Heart right ventricle (tissue), 16 donors: ENCODE measurements at regions not wholly inside any gene's neighbourhood (a gene's known extent, or its start where the extent isn't known, plus 50 kb on each side); places are given as distances from the start of the nearest gene placed in this dataset.

Experiments used
- ATAC-seq, 8 donors: fragments of 200-7000 bp; cut with Tn5 transposase; one replicate each; pipeline ENCODE4 v1.9.1; 2020; ENCODE audit warnings: mild to moderate bottlenecking in 8 of 8, moderate library complexity in 8 of 8, moderate number of reproducible peaks in 1 of 8
- DNase-seq, 2 donors: peaks; one replicate each; pipeline ENCODE4 v3.0.0-alpha.2; 2020
- H3K27ac ChIP-seq, 10 donors: fragments of 200-600 bp; sonication (generic) in 2 of 10; one replicate each; pipeline versions ENCODE4 v1.5.0 to v1.8.0; 2020 to 2022; ENCODE audit warnings: mild to moderate bottlenecking in 3 of 10
- H3K27me3 ChIP-seq, 7 donors: fragments of 200-600 bp; one replicate each; pipeline ENCODE4 v1.8.0; 2021 to 2022; ENCODE audit warnings: mild to moderate bottlenecking in 2 of 7
- H3K36me3 ChIP-seq, 9 donors: fragments of 200-600 bp; sonication (generic) in 1 of 9; one replicate each; pipeline versions ENCODE4 v1.5.0 to v1.8.0; 2020 to 2022; ENCODE audit warnings: mild to moderate bottlenecking in 2 of 9
- H3K4me1 ChIP-seq, 9 donors: fragments of 200-600 bp; sonication (generic) in 1 of 9; one replicate each; pipeline versions ENCODE4 v1.5.0 to v1.8.0; 2020 to 2022; ENCODE audit warnings: mild to moderate bottlenecking in 4 of 9
- H3K4me3 ChIP-seq, 10 donors: fragments of 200-600 bp; sonication (generic) in 2 of 10; one replicate each; pipeline versions ENCODE4 v1.5.0 to v1.8.0; 2020 to 2022; ENCODE audit warnings: mild to moderate bottlenecking in 7 of 10, moderate library complexity in 2 of 10
- H3K9me3 ChIP-seq, 11 donors: fragments of 200-600 bp in 10 of 11; sonication (generic) in 2 of 11; one replicate each; pipeline versions ENCODE4 v1.5.0 to v1.8.0; 2013 to 2022; ENCODE audit warnings: mild to moderate bottlenecking in 2 of 11, control low read depth in 1 of 11, moderate library complexity in 1 of 11
- WGBS, 2 donors: extraction: QIAGEN DNeasy Blood & Tissue Kit; methylation state at CpG; one replicate each; pipeline ENCODE4 v1.1.7; 2013; ENCODE audit warnings: inconsistent platforms in 1 of 2; 5-methylcytosine and 5-hydroxymethylcytosine counted together
- intact Hi-C, 10 donors: fragments of 100-400 bp; cut with DNase I; formaldehyde crosslinking; loops; one replicate each; pipeline versions ENCODE4 v1.11.1 to v1.14.2; 2022
- TF ChIP-seq, protein P1 (sequence below), 9 donors: fragments of 200-600 bp; sonication (generic) in 2 of 9; IDR thresholded peaks; one replicate each; pipeline versions ENCODE4 v1.5.0 to v1.8.0; 2021 to 2022; ENCODE audit warnings: antibody characterized with exemption in 9 of 9, mild to moderate bottlenecking in 5 of 9, moderate library complexity in 1 of 9
- donor health status: Arrhythmogenic right ventricular cardiomyopathy.
- donor health status: ischemic (EF 13 %, LVEDD 7.1; RV severe dilation, severe dysfunction).
- donor health status: healthy with polysubstance abuse.
- donor health status: DM: no; HTN: yes; CAD: no.
- donor health status: DM: no; HTN: no; CAD: no.
- donor health status: ischemic (EF 25% LVEDD 6.9; RV normal size, moderate dysfunction).
- donor health status: ischemic (EF 25% LVEDD 5.7; RV mildly dilated, moderate dysfunction).
- donor health status: healthy.
- donor health status: DM: yes; HTN: yes; CAD: no.
- donor health status: Ischemic cardiomyopathy.
- donor health status: ischemic (EF 35%, LVEDD 5.7; RV mildly dilated, moderate dysfunction).
- donor health status: nonischemic (EF 11% LVEDD 7.7; RV severe dilation, severe dysfunction).
- donor health status: DM: yes; HTN: yes; CAD: no.
- donor health status: PGD.
- donor health status: ischemic (EF 29% LVEDD 5.4; RV normal size, mild dysfunction).
- donor health status: nonischemic (EF 23%, LVEDD 6.1; RV moderate dilation, normal function).

DNA sequence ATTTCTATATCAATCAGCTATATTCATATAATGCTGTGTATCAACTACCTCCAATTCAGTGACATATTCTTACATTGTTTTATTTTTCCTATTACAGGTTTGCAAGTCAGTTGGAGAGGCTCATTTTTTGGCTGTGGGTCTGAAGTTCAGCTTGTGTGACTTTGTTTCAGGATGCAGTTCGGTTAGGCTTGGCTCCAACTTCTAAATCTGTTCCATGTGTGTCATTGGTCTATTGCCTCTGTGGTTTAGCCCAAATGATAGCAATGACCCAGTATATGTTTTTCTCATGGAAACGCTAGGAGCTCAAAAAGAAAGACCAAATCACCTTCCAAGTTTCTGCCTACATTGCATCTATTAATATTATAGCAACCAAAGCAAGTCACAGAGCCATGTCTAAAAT lies 848.6 kb upstream of the LRFN5 start:
- no peaks in the 10 kb centered on the region for H3K36me3 ChIP-seq
- H3K27ac ChIP-seq = no peak overlapping the region

DNA sequence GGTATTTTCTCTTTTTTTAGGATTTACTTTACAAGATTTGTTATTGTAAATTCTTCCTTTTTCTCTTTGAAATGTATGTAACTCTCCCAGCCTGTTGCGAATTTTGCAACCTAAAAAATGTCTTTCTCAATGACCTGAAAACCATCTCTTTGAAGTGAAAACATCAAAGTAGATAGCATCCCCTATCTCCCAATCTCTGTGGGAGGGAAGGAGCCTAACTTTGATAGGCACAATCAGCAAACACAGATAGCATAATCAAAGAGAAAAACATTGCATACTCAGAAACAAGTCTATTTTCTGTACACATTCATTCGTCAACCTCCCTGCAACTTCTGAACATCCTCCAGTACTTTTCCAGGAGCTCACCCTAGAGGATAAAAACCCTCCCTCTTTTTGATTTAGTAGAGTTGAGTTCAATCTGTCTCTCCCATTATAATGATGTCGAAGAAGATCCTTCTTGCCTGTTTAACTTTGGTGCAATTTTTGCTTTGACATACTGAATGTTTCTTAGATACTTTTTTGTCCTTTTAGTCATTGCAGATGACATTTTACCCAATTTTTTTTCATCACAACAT lies 849.2 kb upstream of the LRFN5 start:
- Histone ChIP-seq H3K27ac (no peak overlapping the region), H3K9me3 (peaks cover 0 to 54% (median 13%) of the 10 kb centered on the region in 11 donors), H3K36me3 (no peaks in the 10 kb centered on the region), H3K4me1 (no peaks in the 10 kb centered on the region), H3K4me3 (no peak overlapping the region), H3K27me3 (no peaks in the 10 kb centered on the region)
- WGBS, 2 donors = 54 to 67% methylated on average over 3 of the region's 3 CpGs
- DNase-seq = no peak
- ATAC-seq = no peak
- intact Hi-C loops = no loop called here
- TF ChIP-seq, protein P1, sequence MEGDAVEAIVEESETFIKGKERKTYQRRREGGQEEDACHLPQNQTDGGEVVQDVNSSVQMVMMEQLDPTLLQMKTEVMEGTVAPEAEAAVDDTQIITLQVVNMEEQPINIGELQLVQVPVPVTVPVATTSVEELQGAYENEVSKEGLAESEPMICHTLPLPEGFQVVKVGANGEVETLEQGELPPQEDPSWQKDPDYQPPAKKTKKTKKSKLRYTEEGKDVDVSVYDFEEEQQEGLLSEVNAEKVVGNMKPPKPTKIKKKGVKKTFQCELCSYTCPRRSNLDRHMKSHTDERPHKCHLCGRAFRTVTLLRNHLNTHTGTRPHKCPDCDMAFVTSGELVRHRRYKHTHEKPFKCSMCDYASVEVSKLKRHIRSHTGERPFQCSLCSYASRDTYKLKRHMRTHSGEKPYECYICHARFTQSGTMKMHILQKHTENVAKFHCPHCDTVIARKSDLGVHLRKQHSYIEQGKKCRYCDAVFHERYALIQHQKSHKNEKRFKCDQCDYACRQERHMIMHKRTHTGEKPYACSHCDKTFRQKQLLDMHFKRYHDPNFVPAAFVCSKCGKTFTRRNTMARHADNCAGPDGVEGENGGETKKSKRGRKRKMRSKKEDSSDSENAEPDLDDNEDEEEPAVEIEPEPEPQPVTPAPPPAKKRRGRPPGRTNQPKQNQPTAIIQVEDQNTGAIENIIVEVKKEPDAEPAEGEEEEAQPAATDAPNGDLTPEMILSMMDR (IDR thresholded peaks at IDR 0.05) = no peak

More for the DNA sequence above, 848.6 kb upstream of the LRFN5 start:
- Histone ChIP-seq H3K27me3 (no peaks in the 10 kb centered on the region), H3K9me3 (peaks cover 0 to 49% (median 12%) of the 10 kb centered on the region in 11 donors), H3K4me3 (no peak overlapping the region), H3K4me1 (no peaks in the 10 kb centered on the region)
- intact Hi-C loops = no loop called here
- ATAC-seq = peak in 1 of 8 donors; percentile 8
- peak in 1 of 2 donors; percentile 8 for DNase-seq
- 60 to 74% methylated on average over 2 of the region's 2 CpGs for WGBS, 2 donors
- TF ChIP-seq, protein P1 (IDR thresholded peaks at IDR 0.05) = no peak

DNA sequence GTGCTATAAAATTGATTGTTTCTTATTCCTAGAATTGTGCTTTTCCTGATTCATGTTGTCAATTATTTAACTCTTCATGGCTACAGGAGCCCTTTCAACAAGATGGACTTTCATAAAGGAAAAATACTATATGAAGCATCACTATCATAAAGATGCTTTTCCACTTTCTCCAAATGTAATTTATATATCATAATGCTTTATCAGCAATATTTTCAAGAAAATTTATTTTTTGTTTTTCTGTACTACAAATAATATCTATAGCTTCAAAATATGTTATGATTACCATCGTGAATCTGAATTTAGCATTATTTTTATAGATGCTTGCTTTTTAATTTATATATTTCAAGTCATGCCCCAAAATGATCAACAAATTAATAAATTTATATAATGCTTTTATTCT lies 873.5 kb upstream of the LRFN5 start:
- DNase-seq (no peak), ATAC-seq (no peak)
- WGBS, 2 donors = 85 to 93% methylated on average over 1 of the region's 1 CpG
- intact Hi-C loops = no loop called here
- no peaks in the 10 kb centered on the region for H3K4me1 ChIP-seq
- H3K9me3 ChIP-seq = peaks cover 0 to 46% (median 3%) of the 10 kb centered on the region in 11 donors
- TF ChIP-seq, protein P1 (IDR thresholded peaks at IDR 0.05) = no peak
- no peak overlapping the region for H3K4me3 ChIP-seq
- no peak overlapping the region for H3K27ac ChIP-seq
- no peaks in the 10 kb centered on the region for H3K36me3 ChIP-seq
- H3K27me3 ChIP-seq = no peaks in the 10 kb centered on the region

DNA sequence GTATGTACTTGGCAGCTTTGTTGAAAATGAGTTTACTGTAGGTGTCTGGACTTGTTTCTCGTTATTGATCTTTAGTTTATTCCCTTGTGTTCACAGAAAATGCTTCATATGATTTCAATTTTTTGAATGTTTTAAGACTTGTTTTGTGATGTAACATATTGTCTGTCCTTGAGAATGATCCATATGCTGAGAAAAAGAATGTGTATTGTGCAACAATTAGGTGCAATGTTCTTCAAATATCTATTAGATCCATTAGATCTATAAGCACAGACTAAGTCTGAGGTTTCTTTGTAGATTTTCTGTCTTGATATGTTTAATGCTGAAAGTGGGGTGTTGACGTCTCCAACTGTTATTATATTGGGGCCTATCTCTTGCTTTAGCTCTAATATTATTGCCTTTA lies 879.6 kb upstream of the LRFN5 start:
- TF ChIP-seq, protein P1 (IDR thresholded peaks at IDR 0.05) = no peak
- H3K27ac ChIP-seq = no peak overlapping the region
- H3K36me3 ChIP-seq = no peaks in the 10 kb centered on the region
- 61 to 67% methylated on average over 2 of the region's 2 CpGs for WGBS, 2 donors
- H3K27me3 ChIP-seq = no peaks in the 10 kb centered on the region
- H3K9me3 ChIP-seq = peaks cover 0 to 59% (median 4%) of the 10 kb centered on the region in 11 donors
- no peaks in the 10 kb centered on the region for H3K4me1 ChIP-seq
- intact Hi-C loops = no loop called here
- no peak overlapping the region for H3K4me3 ChIP-seq
- ATAC-seq (no peak), DNase-seq (no peak)
